ENCODE measurements at regions not wholly inside any gene's neighbourhood (a gene's known extent, or its start where the extent isn't known, plus 50 kb on each side); places are given as distances from the start of the nearest gene placed in this dataset.

DNA sequence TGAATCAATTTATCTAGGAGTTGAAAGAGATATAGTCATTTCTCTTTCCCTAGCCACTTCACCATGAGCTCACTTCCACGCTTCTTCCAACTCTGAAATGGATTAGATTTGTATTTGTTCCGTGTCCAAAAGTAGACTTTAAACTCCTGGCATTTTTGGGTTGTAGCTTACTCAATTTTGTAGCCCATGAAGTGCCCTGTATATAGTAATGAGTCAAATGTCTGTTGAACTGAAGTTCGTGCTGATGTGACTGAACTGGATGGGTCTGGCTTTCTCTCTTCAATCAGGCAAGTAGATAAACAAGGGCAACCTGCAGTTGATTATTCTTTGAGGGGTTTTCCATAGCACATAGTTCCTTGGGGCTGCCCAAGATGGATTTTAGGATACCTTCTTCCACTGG lies 450.6 kb downstream of the SH2D1A start:
- no peak for FAIRE-seq
- no peak for TF ChIP-seq KDM1A (IDR thresholded peaks at IDR 0.05; ENCODE audit: low read depth)
- CTCF ChIA-PET = interaction anchor here (0.6 to 0.7 kb wide), 2 partner anchors 49 to 128 kb away, joined by 3 read pairs; no protein-coding TSS in a partner anchor
- 0% methylated on average over 3 of the region's 3 CpGs for WGBS (ENCODE audit: missing lambda C conversion rate)
- Histone ChIP-seq H3K4me2 (no peak overlapping the region), H3K4me3 (no peak overlapping the region), H3K27ac (no peak overlapping the region), H3K4me1 (no peaks in the 10 kb centered on the region), H3K9me3 (no peaks in the 10 kb centered on the region)
- no peak for ATAC-seq
- POLR2A ChIA-PET = no interaction called here
- DNase-seq (ENCODE audit: low read depth in 1 of 2, low spot score in 1 of 2) = no peak

DNA sequence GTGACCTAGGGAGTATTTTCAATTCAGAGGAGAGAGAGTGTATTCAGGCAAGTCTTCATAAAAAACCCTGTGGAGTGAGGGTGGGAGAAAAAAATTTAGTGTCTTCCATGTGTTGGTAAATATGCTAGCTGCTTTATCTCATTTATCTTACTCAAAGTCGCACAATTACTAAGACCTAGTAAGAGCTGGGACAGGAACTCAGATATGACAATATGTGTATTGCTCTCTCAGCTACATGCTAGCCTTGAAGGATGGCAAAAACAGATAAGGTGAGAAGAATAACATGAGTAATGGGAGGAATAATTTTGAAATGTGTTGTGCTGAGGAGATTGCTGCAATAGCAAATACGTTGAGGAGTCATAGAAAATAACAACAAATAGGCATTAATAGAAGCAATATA lies 458.6 kb downstream of the SH2D1A start:
- Histone ChIP-seq H3K9me3 (no peaks in the 10 kb centered on the region), H3K4me2 (no peak overlapping the region), H3K4me3 (no peak overlapping the region), H3K4me1 (no peaks in the 10 kb centered on the region), H3K27ac (no peak overlapping the region)
- POLR2A ChIA-PET = no interaction called here
- TF ChIP-seq, protein P1, sequence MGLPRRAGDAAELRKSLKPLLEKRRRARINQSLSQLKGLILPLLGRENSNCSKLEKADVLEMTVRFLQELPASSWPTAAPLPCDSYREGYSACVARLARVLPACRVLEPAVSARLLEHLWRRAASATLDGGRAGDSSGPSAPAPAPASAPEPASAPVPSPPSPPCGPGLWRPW (IDR thresholded peaks at IDR 0.05) = no peak
- TF ChIP-seq NR3C1 (IDR thresholded peaks at IDR 0.05) = no peak
- no peak for TF ChIP-seq RARB (CRISPR knock-in tag; IDR thresholded peaks at IDR 0.05)
- TF ChIP-seq MYC (IDR thresholded peaks at IDR 0.05; ENCODE audit: borderline replicate concordance, low read length) = no peak
- TF ChIP-seq NFE2L2 (conservative IDR thresholded peaks at IDR 0.05; ENCODE audit: low read length) = no peak
- TF ChIP-seq, protein P2, sequence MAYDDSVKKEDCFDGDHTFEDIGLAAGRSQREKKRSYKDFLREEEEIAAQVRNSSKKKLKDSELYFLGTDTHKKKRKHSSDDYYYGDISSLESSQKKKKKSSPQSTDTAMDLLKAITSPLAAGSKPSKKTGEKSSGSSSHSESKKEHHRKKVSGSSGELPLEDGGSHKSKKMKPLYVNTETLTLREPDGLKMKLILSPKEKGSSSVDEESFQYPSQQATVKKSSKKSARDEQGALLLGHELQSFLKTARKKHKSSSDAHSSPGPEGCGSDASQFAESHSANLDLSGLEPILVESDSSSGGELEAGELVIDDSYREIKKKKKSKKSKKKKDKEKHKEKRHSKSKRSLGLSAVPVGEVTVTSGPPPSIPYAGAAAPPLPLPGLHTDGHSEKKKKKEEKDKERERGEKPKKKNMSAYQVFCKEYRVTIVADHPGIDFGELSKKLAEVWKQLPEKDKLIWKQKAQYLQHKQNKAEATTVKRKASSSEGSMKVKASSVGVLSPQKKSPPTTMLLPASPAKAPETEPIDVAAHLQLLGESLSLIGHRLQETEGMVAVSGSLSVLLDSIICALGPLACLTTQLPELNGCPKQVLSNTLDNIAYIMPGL (CRISPR knock-in tag; IDR thresholded peaks at IDR 0.05; ENCODE audit: borderline replicate concordance) = no peak
- TF ChIP-seq, protein P3, sequence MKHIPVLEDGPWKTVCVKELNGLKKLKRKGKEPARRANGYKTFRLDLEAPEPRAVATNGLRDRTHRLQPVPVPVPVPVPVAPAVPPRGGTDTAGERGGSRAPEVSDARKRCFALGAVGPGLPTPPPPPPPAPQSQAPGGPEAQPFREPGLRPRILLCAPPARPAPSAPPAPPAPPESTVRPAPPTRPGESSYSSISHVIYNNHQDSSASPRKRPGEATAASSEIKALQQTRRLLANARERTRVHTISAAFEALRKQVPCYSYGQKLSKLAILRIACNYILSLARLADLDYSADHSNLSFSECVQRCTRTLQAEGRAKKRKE (CRISPR knock-in tag; IDR thresholded peaks at IDR 0.05; ENCODE audit: low read depth) = no peak
- TF ChIP-seq RFX5 (IDR thresholded peaks at IDR 0.05) = no peak
- no peak for TF ChIP-seq TFCP2L1 (CRISPR knock-in tag; IDR thresholded peaks at IDR 0.05)
- no peak for TF ChIP-seq JUNB (IDR thresholded peaks at IDR 0.05)
- TF ChIP-seq RNF2 (IDR thresholded peaks at IDR 0.05; ENCODE audit: borderline replicate concordance, low read depth) = no peak
- TF ChIP-seq CHD4 (IDR thresholded peaks at IDR 0.05; ENCODE audit: borderline replicate concordance) = no peak
- TF ChIP-seq RAD21 (conservative IDR thresholded peaks at IDR 0.05 in 1 of 2, IDR thresholded peaks at IDR 0.05 in 1 of 2) = no peak
- no peak for TF ChIP-seq EHF (CRISPR knock-in tag; IDR thresholded peaks at IDR 0.05)
- TF ChIP-seq EHMT2 (IDR thresholded peaks at IDR 0.05; ENCODE audit: low read depth) = no peak
- DNase-seq (ENCODE audit: low read depth in 1 of 2, low spot score in 1 of 2) (no peak), FAIRE-seq (no peak), ATAC-seq (no peak)
- CTCF ChIA-PET = no interaction called here
- 0% methylated on average over 2 of the region's 2 CpGs for WGBS (ENCODE audit: missing lambda C conversion rate)

DNA sequence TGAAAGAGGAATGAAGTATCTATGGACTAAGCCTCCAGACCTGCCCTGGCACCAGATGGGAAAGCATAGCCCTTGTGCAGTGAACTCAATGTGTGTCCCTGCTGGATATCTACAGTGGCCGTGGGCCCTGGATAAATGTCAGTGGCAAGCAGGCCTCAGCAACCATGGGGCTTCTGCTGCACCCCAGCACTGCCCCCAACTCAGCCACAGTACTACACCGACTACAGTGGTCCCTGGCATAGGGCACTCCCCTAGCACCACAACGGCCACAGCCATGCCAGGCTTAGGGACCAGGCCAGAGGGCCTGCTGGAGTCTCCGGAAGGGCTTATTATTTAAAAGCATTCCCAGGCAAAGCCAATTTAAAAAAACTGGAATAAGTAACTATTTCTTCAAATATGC lies 459.1 kb downstream of the SH2D1A start:
- no peaks in the 10 kb centered on the region for H3K4me1 ChIP-seq
- WGBS (ENCODE audit: missing lambda C conversion rate) = 0% methylated on average over 3 of the region's 4 CpGs
- FAIRE-seq (no peak), DNase-seq (ENCODE audit: low read depth in 1 of 2, low spot score in 1 of 2) (no peak), ATAC-seq (no peak)
- H3K4me3 ChIP-seq = no peak overlapping the region
- H3K27ac ChIP-seq = no peak overlapping the region
- ChIA-PET CTCF (no interaction called here), POLR2A (no interaction called here)
- H3K9me3 ChIP-seq = no peaks in the 10 kb centered on the region
- TF ChIP-seq, protein P4, sequence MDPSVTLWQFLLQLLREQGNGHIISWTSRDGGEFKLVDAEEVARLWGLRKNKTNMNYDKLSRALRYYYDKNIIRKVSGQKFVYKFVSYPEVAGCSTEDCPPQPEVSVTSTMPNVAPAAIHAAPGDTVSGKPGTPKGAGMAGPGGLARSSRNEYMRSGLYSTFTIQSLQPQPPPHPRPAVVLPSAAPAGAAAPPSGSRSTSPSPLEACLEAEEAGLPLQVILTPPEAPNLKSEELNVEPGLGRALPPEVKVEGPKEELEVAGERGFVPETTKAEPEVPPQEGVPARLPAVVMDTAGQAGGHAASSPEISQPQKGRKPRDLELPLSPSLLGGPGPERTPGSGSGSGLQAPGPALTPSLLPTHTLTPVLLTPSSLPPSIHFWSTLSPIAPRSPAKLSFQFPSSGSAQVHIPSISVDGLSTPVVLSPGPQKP (IDR thresholded peaks at IDR 0.05; ENCODE audit: low read depth, low read length) = no peak
- TF ChIP-seq HDAC2 (IDR thresholded peaks at IDR 0.05) (no peak), ZSCAN20 (CRISPR knock-in tag; IDR thresholded peaks at IDR 0.05) (no peak), HEYL (CRISPR knock-in tag; IDR thresholded peaks at IDR 0.05) (no peak), BHLHE40 (IDR thresholded peaks at IDR 0.05; ENCODE audit: low read depth, low read length) (no peak), FOSL2 (IDR thresholded peaks at IDR 0.05) (no peak), FOSL2 (CRISPR knock-in tag; IDR thresholded peaks at IDR 0.05) (no peak), NPAS2 (CRISPR knock-in tag; IDR thresholded peaks at IDR 0.05; ENCODE audit: borderline replicate concordance) (no peak), JUNB (IDR thresholded peaks at IDR 0.05) (no peak), POLR2A (IDR thresholded peaks at IDR 0.05; ENCODE audit: low read length) (no peak), MAFK (IDR thresholded peaks at IDR 0.05; ENCODE audit: partially characterized antibody) (no peak)
- TF ChIP-seq, protein P5, sequence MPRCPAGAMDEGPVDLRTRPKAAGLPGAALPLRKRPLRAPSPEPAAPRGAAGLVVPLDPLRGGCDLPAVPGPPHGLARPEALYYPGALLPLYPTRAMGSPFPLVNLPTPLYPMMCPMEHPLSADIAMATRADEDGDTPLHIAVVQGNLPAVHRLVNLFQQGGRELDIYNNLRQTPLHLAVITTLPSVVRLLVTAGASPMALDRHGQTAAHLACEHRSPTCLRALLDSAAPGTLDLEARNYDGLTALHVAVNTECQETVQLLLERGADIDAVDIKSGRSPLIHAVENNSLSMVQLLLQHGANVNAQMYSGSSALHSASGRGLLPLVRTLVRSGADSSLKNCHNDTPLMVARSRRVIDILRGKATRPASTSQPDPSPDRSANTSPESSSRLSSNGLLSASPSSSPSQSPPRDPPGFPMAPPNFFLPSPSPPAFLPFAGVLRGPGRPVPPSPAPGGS (IDR thresholded peaks at IDR 0.05) = no peak
- TF ChIP-seq, protein P2 (CRISPR knock-in tag; IDR thresholded peaks at IDR 0.05; ENCODE audit: borderline replicate concordance) = no peak
- no peak overlapping the region for H3K4me2 ChIP-seq

All from A549 (cell line).